HG03196 (cell line): ENCODE measurements at regions not wholly inside any gene's neighbourhood (a gene's known extent, or its start where the extent isn't known, plus 50 kb on each side); places are given as distances from the start of the nearest gene placed in this dataset.

ENCODE experiments used
- ATAC-seq: cut with Tn5 transposase; IDR thresholded peaks from one replicate; pipeline ENCODE4 v1.9.1; 2021; ENCODE audit not compliant: unreplicated experiment

DNA sequence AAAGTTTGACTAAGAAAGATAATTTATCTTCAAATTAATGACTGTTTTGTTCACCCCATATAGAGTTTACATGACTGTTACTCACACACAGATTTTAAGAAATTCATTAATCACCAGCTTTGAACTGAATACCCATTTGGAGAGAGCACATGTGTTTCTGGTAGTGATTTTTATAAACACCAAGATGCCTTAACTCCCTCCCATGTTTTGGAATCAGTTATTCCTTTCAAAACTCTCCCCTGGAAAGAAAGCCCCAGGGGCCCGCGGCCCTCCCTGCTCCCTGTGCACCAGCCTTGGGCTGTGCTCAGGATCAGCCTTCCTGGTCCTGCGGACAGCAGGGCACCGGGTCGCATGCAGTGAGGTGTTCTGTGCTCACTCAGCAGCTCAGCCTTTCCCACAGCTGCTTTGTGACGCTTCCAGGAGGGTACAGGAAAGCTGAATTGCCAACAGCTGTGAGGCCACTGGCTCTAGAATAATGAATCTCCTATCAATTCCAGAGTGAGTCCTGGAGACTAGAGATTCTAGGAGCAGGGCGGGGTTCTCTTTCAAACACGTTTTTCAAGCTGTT lies 483.2 kb downstream of the EFNB2 start:
- no peak for ATAC-seq

DNA sequence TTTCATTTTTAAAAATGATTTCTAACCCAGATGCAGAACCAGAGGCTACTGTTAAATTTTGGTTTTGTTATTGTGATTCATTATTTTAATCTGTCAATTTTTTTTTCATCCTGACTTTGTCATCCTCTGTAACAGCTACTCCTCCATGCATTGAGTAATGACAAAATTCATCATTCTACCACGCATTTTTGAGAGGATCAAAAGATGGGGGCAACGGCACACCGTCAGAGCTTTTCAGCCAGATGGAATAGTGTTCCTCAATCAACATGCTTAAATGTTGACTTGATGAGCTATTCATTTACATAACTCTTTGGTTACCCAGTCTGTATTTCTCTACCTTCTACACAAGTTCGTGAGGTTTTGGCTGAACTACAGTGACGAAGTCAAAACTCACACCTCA lies 486.3 kb downstream of the EFNB2 start:
- ATAC-seq = no peak

GRCh38 chr13:106048386-106048785 lies 487.1 kb downstream of the EFNB2 start:
- ATAC-seq = no peak

GRCh38 chr13:106047859-106048258 lies 487.6 kb downstream of the EFNB2 start:
- ATAC-seq = no peak

DNA sequence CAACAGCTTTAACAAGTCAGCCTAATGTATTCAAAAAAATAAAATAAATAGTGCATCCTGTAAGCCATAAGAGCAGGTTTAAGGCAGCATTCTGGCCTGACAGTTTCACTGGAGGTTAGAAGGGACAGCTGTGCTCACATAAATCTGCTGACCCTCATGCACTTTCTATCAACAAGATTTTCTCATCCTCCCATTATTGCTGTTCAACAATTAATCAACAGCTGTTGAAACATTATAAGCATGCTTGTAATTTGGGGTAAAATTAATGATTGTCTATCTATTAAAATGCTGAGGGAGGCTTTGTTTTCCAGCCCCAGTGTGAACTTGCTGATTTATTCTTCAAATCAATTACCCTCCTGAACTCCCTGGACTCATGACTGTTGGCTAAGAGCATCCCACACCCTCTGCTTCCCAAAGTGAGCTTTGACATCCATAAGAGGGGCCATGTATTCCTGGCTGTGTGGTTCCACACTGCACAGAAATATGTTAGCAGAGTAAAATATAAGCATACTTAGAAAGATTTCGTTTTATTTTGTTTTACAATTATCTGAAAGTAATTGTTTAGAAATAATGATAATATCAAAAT lies 492.4 kb downstream of the EFNB2 start:
- ATAC-seq = no peak

GRCh38 chr13:106041445-106041844 lies 494.0 kb downstream of the EFNB2 start:
- no peak for ATAC-seq

DNA sequence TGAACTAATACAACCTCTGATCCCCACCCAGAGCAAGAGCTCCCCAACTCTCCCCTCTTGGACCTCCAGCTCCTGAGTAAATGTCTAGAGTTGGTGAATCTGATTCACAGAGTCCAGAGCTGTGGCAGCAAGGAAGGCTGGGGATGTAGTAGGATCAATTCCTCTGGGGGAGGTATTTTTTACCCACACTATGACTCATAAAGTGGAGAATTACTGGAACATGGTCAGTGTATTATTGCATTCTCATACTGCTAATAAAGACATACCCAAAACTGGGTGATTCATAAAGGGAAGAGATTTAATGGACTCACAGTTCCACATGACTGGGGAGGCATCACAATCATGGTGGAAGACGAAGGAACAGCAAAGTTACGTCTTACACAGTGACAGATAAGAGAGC lies 496.7 kb downstream of the EFNB2 start:
- ATAC-seq = no peak

GRCh38 chr13:106036870-106037269 lies 498.6 kb downstream of the EFNB2 start:
- no peak for ATAC-seq

DNA sequence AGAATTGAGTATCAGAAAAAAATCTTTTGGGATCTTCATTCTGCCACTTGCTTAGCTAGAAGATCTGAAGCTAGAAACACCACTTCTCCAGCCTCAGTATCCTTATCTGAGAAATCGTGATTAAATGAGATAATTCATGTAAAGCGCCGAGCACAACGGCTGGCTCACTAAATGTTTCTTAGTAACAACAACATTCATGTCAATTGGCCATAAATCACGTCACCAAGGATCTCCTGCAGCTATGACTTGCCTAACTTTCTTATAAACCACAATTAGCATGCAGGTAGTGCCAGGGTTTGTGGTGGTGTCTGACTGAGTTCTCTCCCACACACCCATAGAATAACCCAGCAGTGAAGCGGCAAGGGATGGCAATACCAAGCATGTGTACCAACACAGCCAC lies 501.3 kb downstream of the EFNB2 start:
- no peak for ATAC-seq

GRCh38 chr13:106033659-106034058 lies 501.8 kb downstream of the EFNB2 start:
- ATAC-seq = no peak

- no peak for ATAC-seq
Measured at GRCh38 chr13:106032441-106032840, 503.0 kb downstream of the EFNB2 start.

DNA sequence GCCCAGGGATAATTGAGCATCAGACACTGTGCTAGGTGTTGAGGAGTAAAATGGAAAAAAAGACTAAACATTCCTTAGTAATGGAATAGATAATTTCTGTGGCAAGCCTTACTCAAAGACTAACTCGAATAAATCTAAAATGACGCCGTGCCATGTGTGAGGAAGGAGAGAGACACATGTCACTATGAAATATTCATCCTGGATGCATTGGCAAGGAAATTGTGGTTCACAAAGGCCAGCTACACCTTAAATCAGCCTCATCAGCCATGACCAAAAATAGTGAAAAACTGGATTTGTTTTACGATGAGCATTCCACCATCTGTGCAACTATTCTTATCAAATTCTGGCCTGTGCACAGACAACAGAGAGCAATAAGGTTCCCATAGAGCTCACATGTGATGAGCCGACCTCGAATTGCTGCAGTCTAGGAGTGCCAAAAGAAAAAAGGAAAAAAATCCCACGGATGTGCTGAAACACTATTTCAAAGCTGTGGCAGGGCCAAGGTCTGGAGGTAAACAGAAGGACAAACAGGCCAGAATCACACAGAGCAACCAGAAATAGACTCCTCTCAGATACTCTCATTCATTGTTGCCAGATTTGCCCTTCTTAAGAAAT lies 505.7 kb downstream of the EFNB2 start:
- ATAC-seq = no peak

- ATAC-seq = no peak
Measured at GRCh38 chr13:106028911-106029310, 506.6 kb downstream of the EFNB2 start.

DNA sequence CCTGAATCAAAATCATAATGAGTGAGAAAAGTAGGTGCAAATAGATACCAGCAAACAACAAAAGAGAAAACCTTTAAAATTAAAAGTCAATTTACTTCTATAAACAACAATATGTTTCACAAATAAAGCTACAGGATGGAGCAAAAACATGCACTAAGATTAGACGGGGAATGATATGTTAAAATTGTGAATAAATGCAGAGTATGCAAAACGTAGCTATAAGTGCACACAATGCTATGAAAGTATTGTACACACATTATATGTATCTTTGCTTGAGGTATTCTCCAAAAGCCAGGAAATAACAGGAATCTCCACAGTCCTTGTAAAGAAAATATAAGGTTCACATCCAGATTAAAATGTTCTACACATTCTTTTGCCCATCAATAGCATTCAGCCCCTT lies 523.9 kb downstream of the EFNB2 start:
- ATAC-seq = no peak

GRCh38 chr13:106010836-106011235 lies 524.6 kb downstream of the EFNB2 start:
- ATAC-seq = no peak

GRCh38 chr13:106008540-106008939 lies 526.9 kb downstream of the EFNB2 start:
- ATAC-seq = no peak

- ATAC-seq = no peak
Measured at GRCh38 chr13:106007156-106007555, 528.3 kb downstream of the EFNB2 start.

DNA sequence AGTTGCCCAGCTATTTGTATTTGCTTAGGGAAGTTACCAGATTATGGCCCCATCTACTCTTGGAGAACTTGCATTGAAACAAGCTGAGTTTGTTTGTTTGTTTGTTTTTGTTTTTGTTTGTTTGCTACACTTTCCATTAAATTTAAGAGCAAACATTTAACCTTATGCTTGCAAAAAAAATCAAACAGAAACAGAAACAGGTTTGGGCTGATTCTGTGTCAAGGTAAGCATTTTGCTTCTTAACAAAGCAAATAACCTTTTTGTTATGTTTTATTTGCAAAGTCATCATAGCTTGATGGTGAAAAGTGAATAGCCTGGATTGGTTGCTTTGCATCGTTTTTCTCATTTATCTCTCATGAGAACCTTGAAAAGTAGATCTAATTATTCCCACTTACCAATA lies 531.8 kb downstream of the EFNB2 start:
- no peak for ATAC-seq

DNA sequence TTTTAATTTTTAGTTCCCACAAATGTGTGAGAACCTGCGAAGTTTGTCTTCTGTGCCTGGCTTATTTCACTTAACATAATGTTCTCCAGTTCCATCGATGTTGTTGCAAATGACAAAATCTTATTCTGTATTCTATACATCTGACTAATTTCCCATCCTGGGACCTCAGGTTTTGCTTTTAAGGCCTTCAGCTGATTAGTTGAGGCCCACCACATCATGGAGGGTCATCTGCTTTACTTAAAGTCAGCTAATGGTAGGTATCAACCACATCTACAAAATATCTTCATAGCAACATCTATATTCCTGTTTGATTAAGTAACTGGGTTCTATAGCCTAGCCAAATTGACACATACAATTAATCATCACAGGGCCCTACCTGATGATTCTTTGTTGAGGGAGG lies 534.0 kb downstream of the EFNB2 start:
- ATAC-seq = no peak

DNA sequence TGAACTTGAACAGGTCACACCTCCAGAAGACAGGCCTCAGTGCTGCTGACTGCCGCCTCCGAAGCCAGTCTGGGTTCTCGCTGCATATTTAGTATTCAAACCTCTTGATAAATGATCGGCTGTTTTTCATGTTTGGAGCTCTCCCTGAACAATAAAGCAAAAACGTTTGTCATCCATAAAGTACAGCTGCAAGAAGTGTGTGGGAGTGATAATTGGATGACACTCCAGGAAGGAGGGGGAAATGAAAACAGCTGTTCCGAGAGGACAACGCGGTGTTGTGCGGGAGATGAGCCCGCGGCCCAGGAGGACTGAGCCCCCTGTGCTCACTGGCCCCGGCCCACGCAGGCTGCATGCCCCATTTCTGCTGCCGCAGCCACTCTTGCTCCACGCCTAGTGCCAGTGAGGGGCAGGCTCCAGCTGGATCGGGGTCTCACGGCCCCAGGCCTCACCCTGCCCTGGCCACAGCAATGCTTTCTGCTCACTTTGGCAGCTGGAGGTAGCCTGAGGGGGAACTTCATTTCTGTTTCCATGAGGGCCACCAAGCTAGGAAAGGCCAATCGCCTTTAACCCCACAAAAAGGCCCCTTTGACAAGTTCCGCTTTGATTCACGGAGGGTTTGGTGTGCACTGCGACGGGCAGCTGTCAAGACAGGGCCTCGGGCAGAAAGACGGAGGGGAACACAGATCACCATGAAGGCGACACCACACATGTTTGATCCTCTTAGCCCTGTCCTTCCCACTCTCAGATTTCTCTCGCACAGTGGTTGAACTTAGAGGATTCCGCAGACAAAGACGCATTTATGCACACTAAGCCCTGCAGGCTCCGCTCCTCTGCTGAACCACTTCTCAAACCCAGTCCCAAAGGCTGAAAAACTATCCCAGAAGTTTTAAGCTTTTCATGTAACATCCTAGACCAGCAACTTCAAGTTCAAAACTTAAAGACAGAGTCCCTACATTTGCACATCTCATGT lies 537.6 kb downstream of the EFNB2 start:
- ATAC-seq = no peak

GRCh38 chr13:105996391-105997025 lies 539.0 kb downstream of the EFNB2 start:
- ATAC-seq = no peak
